Mucosa of gallbladder (tissue), 1 donor: ENCODE measurements at regions not wholly inside any gene's neighbourhood (a gene's known extent, or its start where the extent isn't known, plus 50 kb on each side); places are given as distances from the start of the nearest gene placed in this dataset.

Source experiments
- DNase-seq: peaks from one replicate; pipeline ENCODE4 v3.0.0-alpha.2; 2020; ENCODE audit warnings: low spot score
- donor health status: DM: no; HTN: no; CAD: no.

DNA sequence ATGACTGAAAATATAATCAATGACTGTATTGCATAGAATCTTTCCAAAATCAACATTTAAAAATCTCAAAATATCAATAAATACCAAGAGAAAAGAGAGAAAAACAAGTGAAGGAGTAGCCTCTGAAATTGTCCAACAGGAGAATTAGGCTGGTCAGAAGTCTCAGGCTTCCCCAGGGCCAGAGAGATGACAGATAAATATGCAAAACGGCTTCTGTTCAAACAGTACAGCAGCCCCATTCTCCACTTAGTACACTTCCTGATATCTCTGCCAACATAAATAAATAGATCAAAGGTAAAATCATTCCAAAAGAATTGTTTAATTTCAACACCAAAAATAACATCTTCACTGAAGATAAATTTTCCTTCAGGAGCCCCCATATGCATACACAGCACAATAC, 204.7 kb upstream of the GABRA2 start:
- DNase-seq, result peak; percentile 12

DNA sequence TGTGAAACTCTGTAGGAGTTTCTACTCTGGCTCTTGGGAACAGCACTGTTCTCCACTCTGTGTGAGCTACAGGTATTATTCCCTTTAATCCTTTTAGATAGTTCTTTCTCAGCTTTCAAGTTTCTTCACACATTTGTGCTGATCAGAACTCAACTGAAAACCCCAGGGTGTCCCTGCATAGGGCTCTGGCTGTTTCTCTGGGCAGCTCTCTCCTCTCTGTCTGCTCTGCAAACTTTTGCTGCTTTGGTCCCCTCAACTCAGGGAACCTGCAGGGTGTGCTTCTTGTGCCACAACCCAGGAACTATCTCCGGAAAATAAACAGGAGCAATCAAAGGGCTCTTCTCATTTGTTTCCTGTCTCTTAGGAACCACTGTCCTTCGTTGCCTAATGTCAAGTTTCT, 196.6 kb upstream of the GABRA2 start:
- DNase-seq, result no peak

DNA sequence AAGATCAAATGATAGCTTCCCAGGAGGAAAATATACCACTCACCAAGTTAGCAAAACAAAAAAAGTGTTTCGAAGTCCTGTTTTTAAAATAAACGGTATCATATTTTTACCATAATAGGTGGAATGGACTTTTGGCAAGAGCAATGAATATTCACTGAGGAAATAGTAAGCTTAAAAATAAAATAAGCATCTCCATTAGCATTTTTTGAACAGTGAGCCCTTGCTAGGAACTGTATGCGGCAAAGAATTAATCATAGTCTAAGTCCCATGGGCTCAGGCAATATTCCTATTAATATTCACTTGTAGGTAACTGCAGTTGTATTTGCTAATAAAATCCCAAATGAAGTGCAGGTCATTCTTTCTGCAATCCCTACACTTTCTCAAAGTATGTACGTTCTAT, 191.7 kb upstream of the GABRA2 start:
- DNase-seq, result no peak

DNA sequence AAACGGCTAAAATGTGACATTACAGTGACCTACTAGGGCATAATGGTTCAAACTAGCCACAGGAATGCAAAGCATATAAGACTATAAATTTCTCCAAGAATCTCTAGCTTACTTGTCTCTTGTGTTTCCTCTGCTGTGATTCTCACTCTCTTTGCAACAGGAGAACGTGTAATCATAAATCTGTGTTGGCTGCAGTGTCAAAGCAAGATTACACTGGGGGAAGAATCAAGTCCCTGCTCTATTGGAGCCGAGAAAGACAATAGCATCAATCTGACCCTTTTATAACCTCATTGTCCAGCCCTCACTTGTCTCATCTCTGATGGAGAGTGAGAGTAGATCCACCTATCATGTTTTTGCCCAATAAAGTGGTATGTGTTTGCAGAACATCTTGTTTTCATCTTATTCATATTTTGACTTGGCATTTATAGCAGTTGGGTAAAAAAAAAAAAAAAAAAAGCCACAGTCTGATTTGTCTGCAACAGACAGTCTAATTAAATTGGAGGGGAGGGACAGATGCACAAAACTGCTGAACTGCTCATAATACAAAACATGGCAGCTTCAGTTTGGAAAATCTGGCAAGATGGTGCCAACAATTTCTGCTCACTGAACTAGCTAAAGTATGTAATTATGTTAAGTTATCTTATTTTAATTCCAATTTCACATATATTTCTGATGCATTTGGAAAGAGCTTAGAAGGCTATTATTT, 165.0 kb upstream of the GABRA2 start:
- DNase-seq, result no peak

DNA sequence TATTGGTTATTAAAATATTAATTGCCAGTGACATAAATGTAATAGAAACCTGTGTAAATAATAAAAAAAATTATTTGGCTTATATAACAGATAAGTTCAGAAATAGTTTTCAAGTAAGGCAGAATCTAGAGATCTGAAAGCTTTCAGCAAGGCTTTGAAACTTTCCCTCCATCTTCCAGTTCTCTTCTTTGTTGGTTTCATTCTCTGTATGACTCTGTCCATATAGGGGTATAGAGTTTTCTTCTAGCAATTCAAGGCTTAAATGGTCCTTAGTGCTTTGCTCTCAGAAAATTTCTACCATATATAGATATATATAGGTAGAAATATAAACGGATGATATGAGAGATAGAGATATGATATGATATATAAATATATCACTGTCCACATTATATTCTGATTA, 160.5 kb upstream of the GABRA2 start:
- DNase-seq, result no peak

DNA sequence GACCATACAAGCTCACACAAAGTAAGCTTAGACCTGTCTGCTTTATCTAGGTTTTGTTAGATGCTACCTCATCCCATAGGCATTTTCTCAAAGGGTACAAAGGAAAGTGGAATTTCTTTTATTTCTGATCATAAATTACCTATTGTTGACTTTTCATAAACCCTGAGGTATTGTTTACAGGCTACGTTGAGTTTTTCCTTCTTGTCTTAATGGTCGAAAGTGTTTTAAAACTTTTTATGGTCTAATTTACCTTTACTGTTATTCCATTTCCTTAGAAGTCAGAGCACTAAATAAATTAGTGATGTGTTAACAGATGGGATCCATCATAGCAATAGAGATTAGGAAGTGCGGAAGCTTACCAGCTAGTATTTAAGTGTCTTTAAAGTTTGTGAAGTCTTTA, 159.2 kb upstream of the GABRA2 start:
- no peak for DNase-seq

DNA sequence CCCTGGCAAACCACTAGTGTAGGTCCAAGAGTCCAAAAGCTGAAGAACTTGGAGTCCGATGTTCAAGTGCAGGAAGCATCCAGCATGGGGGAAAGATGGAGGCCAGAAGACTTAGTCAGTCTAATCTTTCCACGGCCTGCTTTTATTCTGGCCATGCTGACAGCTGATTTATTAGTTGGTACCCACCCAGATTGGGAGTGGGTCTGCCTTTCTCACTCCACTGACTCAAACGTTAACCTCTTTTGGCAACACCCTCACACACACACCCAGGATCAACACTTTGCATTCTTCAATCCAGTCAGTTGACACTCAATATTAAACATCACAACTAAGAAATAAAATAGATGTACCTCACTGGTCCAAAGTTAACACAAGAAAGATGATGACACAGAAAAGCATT, 134.8 kb upstream of the GABRA2 start:
- no peak for DNase-seq

DNA sequence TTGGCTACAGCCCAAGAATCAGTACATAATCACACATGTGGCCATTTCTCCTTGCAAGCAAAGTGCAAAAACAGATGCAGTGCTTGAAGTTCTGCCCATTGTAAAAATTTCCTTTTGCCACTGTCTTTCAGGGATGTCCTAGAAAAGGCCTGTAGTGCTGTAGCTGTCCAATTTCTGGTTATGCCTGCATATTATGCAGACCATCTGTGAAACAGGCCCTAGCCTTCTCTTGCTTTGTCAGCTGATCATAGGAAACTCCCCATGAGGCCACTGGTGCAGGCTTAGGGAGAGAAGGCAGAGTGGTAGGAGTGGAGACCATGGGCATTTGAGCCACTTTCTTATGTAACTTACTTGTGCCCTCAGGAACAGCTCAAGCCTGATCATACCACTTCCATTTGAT, 130.4 kb upstream of the GABRA2 start:
- DNase-seq, result no peak

DNA sequence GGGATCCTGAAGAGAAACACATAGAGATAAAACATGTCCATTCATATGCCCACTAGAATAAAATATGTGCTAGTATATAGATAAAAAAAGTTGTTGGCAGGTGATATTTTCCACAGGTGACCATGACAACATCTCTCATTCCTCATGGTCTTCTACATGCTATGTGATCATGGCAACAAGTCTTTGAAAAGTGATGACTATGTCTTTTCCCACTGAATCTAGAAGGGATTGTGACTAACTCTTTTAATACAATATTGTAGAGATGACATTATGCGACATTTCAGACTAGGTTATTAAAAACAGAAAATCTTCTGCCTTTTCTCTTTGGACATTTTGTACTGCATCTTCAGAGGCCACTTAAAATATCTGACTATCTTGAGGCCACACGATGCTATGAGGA, 126.0 kb upstream of the GABRA2 start:
- DNase-seq, result no peak

DNA sequence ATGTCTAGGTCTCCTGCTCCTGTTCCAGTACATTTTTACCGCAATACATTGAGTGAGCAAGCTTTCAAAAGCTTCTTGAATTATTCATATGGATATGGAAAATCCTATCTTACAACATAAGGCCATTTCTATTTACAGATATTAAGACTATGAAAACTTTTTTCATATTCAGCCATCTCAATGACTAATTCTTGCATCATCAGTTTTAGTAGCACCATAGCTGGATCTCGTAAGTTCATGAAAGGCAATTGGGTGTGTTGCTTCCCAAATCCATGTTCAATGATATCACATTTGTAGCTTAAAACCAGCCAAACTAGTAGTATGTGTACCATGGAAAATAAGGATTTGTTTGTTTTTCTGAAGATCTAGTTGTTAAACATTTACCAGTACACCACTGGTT, 118.3 kb upstream of the GABRA2 start:
- DNase-seq, result no peak

DNA sequence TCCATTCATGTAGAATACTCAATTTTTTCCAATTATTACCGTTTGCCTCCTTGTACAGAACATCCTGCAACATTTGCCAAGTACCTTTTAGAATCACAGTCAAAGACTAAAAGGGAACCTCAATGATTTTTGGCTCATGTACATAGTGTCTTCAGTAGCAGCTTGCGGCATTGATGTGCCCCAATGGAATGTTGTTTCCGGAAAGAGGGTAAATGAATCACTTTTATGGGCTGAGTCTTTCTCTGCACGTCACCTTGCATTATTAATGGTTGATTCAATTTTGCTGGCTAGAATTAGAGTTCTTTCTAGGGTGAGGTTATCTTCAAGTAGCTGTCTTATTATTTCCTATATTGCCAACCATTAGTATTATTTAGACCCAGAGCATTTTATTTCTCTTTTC, 116.9 kb upstream of the GABRA2 start:
- no peak for DNase-seq

DNA sequence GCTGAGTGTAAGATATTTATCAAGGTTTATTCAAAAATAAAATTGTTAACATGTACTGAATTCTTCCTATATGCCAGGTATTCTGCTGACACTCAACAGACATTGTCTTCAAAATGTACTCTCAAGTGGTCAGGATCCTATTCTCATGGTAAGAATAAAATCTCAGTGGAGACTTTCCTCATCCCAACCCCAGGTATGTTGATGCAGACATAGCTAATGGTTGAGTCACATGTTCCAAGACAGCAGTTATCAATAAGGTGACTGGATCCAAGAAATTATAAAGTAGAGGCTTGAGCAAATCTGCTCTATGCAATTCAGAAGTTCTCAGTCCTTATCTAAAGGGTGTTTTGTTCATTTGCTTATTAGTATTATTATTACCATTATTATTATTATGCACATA, 115.2 kb upstream of the GABRA2 start:
- no peak for DNase-seq

DNA sequence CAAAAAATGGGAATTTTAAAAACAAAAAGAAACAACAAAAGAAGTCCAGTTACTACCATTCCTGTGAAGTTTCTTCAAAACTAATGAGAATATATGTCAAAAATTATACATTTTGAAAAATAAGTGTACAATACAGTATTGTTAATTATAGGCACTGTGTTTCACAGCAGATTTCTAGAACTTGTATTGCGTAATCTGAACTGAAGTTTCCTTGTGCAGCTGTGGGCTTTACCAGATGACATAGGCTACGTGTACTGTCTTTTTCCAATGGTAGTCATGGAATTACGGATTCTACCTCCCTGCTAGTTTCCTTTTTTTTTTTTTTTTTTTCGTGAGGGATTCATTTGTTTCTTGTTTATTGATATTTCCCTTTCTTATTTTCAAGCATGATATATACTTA, 113.8 kb upstream of the GABRA2 start:
- DNase-seq, result no peak

DNA sequence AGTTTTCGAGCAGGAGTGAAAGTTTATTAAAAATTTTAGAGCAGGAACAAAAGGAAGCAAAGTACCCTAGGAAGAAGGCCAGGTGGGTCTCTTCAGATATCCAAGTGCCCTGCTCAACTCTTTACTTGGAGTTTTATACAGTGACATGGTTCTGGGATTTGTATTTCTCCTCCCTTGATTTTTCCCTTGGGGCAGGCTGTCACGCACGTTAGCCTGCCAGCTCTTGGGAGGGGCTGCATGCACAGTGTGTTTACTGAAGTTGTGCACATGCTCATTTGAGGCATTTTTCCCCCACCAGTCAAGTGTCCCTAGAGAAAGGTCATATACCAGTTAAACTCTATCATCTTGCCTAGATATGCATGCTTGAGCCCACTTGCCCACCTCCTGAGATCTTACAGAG, 102.5 kb upstream of the GABRA2 start:
- no peak for DNase-seq

DNA sequence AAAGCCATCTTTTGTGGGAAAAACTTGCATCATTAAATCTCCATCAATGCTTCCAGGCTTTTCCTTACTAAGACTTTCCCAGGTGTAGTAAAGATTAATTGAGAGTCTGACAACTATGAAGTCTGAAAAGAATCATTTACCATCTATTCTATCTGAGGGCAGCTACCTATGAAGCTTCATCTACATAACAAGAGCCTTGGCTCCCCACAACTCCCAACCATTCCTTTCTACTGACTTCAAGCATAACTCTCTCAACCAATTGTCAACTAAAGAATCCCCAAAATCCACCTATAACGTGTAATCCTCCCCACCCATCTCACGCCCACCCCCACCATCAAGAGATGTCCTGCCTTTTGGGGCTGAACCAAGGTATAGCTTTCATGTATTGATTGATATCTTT, 101.5 kb upstream of the GABRA2 start:
- DNase-seq, result no peak

DNA sequence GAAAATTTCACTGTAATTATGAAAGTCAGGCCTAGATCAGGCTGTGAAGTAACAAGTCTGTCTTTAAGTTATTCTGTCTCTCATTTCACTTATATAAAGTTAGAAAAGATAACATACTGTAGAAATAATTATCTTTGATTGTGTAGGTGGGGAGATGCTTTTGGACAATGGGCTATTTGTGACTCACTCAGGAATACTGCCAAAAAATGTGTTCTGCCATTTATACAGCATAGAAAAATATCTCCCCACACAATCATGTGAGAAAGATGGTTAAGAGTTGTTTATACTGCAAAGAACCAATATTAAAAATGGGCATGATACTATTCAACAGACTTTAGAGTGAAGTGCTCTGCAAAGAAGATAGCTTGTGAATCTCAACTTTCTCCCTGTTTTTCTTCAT, 95.0 kb upstream of the GABRA2 start:
- no peak for DNase-seq

DNA sequence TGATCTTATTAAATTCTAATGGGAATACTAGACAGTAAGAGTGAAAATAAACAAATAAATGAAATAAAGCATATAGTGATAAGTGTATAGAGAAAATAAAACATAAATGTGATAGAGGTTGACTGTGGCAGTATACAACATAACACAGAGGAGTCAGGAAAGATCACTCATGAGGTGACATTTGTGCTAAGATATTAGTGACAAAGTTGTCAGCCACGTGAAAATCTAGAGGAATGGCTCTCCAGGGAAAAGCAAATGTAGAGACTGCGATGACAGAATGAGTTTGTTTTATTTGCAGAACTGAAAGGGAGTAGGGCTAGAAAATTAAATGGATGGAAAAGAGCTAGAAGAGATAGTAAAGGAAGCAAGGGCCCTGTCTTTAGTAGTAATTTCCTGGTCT, 72.8 kb upstream of the GABRA2 start:
- no peak for DNase-seq

DNA sequence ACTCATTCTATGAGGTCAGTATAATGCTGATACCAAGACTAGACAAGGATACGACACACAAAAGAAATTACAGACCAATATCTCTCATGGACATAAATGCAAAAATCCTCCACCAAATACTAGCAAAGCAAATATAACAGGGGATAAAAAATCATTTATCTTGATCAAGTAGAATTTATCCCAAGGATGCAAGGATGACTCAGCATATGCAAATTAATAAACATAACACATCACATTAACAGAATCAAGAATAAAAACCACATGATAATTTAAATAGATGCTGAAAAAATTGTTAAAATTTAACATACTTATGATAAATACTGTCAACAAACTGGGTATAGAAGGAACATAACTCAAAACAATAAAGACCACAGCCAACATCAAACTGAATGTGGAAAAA, 69.4 kb upstream of the GABRA2 start:
- DNase-seq, result no peak

DNA sequence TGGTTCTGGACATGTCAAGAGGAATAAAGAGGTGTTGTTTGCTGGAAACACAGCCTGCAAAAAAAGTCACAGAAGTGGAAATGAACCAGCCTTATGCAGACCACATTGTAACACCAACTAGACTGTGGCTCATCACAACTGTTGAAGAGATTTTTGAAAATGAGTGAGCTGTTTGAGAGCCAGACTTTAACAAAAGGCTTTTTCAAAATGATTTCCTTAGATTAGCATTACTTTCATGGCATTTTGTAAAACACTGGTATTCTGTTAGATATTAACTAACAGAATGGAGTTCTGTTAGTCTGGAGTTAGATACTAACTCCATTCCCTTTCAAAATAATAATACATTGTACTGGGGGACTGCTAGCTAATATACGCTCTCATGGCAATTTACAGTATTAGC, 60.6 kb upstream of the GABRA2 start:
- DNase-seq, result no peak

DNA sequence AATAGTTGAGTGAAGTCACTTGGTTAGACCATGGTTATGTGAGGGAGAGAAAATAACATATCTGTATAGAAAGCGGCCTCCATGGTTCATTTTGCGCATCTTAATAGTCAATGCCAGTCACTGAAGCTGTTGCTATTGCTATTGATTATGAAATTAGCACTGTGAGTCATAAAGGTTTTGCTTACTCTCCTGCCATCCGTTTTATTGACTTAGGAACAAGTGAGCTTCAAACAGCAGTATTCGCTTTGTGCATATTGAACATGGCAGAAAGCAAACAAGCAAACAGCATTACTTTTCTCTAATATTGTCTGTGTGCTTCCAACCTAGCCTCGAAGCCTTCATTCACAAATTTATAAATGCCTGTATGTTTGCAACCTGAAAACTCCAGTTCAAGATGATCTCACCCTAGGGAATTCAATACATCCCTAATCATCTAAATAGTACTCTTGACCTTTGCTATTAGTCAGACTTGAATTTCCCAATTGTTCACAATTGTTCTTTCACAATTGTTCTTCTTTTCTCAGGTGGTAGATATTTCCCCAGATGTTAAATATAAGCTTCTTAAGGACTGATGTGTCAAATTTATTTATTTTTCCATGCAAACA, 55.9 kb upstream of the GABRA2 start:
- no peak for DNase-seq

DNA sequence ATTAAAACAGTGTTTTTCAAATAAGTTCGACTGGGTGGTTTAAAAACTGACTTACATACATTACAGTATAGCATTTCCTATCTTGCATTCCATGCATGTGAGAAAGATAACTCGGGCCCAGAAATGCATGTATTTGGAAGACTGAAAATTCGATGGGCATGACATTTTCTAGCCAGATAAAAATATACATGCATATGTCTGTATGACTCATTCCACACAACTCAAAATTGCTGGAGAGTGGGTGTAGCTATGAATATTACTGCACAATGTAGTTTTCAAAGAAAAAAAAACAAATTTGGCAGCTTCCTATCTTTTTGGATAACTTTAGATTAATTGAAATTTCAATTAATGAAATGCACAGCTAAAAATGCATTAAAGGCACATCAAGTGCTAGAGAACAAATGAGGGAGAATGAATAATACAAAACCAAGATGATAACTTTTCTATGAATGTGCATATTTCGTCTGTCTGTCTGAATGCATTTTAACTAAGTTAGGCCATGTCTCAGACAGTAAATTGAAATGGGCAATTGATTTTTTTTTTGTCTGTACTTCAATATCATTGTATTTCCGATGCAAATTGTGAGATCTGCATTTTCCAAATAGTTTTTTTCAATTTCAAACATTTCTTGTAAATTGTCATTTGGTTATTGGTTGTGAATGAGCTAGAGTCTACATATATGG, 54.5 kb upstream of the GABRA2 start:
- DNase-seq, result no peak

DNA sequence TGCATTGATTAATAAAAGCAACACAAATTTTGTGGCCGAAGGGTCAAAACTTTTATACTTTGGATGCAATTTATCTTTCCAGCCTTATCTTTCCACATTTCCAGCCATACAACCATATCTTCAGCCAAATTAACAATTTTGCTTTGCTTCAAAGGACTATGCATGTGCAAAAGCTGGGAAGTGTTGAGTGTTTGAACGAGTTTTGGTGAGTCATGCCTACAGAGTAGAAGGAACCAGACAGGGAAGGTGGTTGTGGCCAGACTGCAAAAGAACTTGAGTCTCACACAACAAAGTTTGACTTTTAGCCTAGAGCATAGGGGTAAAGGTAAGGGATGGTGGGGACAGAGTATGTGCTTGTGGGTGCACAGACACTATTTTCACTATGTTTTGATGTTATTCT, 53.0 kb upstream of the GABRA2 start:
- DNase-seq, result no peak

DNA sequence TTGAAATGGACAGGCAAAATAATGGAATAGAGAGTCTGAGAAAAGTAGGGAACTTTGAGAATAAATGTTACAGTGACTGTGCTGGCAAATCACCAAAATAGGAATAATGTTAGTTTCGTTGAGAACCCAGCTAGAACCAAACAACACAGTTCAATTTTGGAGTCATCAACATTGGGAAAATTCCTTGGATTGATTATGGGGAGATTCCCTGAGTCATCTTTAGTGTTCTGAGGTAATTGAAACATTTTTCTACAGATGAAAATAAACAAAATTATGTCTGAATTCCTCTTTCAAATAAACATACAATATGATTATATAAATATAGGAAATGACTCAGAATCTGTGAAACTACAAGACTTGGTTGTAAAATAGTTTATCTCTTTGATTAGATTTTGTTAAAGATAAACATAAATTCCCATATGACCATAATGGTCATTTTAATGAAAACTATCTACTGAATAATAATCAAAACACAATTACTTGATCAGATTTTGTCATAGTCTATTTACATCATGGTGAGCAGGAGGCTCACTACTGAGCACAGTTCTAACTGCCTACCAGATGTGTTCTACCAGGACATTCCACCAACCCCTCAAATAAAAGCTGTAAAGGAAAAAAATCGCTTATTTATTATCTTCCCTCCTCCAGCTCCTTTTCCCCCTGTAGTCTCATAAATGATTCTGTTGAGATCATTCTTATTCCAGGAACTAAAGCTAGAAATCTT, 51.4 kb upstream of the GABRA2 start:
- no peak for DNase-seq
